Endothelial cell (in vitro differentiated cells): ENCODE measurements at regions not wholly inside any gene's neighbourhood (a gene's known extent, or its start where the extent isn't known, plus 50 kb on each side); places are given as distances from the start of the nearest gene placed in this dataset.

Source experiments
- DNase-seq: peaks from one replicate; pipeline ENCODE4 v3.0.0; 2021; ENCODE audit warnings: low spot score
- H3K27ac Mint-ChIP-seq: one replicate; pipeline ENCODE4 v1.8.0; 2021; ENCODE audit warnings: mixed read lengths, inconsistent platforms; ENCODE audit not compliant: unreplicated experiment
- H3K27me3 Mint-ChIP-seq: one replicate; pipeline ENCODE4 v1.8.0; 2021; ENCODE audit warnings: mild to moderate bottlenecking, moderate library complexity, mixed read lengths, inconsistent platforms; ENCODE audit not compliant: unreplicated experiment
- H3K36me3 Mint-ChIP-seq: one replicate; pipeline ENCODE4 v1.8.0; 2021; ENCODE audit warnings: mild to moderate bottlenecking, low read depth, mixed read lengths, inconsistent platforms; ENCODE audit not compliant: unreplicated experiment
- H3K4me1 Mint-ChIP-seq: one replicate; pipeline ENCODE4 v1.8.0; 2021; ENCODE audit warnings: mild to moderate bottlenecking, mixed read lengths, inconsistent platforms; ENCODE audit not compliant: unreplicated experiment
- H3K4me3 Mint-ChIP-seq: one replicate; pipeline ENCODE4 v1.8.0; 2021; ENCODE audit warnings: mild to moderate bottlenecking, mixed read lengths, inconsistent platforms; ENCODE audit not compliant: unreplicated experiment
- H3K9me3 Mint-ChIP-seq: one replicate; pipeline ENCODE4 v1.8.0; 2021; ENCODE audit warnings: mixed read lengths, inconsistent platforms; ENCODE audit not compliant: unreplicated experiment
- CTCF ChIP-seq: fragments of 200-600 bp; sonication (generic); IDR thresholded peaks from one replicate; pipeline ENCODE4 v1.5.0; 2021; ENCODE audit warnings: antibody characterized with exemption; ENCODE audit not compliant: unreplicated experiment

GRCh38 chr13:63851526-63851925 is 2435.9 kb upstream of the PCDH20 start:
- TF ChIP-seq CTCF = no peak
- no peak for DNase-seq
- Mint-ChIP-seq H3K27ac (no peak overlapping the region), H3K27me3 (no peaks in the 10 kb centered on the region), H3K4me3 (no peak overlapping the region), H3K4me1 (no peaks in the 10 kb centered on the region), H3K36me3 (no peaks in the 10 kb centered on the region), H3K9me3 (no peaks in the 10 kb centered on the region)

GRCh38 chr13:63843766-63844699 is 2428.4 kb upstream of the PCDH20 start:
- DNase-seq = no peak
- Mint-ChIP-seq H3K4me1 (no peaks in the 10 kb centered on the region), H3K27ac (no peak overlapping the region), H3K9me3 (no peaks in the 10 kb centered on the region), H3K27me3 (no peaks in the 10 kb centered on the region), H3K36me3 (no peaks in the 10 kb centered on the region), H3K4me3 (no peak overlapping the region)
- TF ChIP-seq CTCF = no peak

- Mint-ChIP-seq H3K4me1 (no peaks in the 10 kb centered on the region), H3K36me3 (no peaks in the 10 kb centered on the region), H3K4me3 (no peak overlapping the region), H3K9me3 (no peaks in the 10 kb centered on the region), H3K27ac (no peak overlapping the region), H3K27me3 (no peaks in the 10 kb centered on the region)
- TF ChIP-seq CTCF = no peak
- no peak for DNase-seq
Measured at GRCh38 chr13:63842102-63842501, 2426.5 kb upstream of the PCDH20 start.

GRCh38 chr13:63840551-63841421 is 2425.1 kb upstream of the PCDH20 start:
- Mint-ChIP-seq H3K27ac (no peak overlapping the region), H3K27me3 (no peaks in the 10 kb centered on the region), H3K4me3 (no peak overlapping the region), H3K4me1 (no peaks in the 10 kb centered on the region), H3K9me3 (no peaks in the 10 kb centered on the region), H3K36me3 (no peaks in the 10 kb centered on the region)
- no peak for TF ChIP-seq CTCF
- no peak for DNase-seq
